Neural cell (in vitro differentiated cells): ENCODE measurements at regions not wholly inside any gene's neighbourhood (a gene's known extent, or its start where the extent isn't known, plus 50 kb on each side); places are given as distances from the start of the nearest gene placed in this dataset.

Source experiments
- H2AFZ ChIP-seq: fragments of 200-600, 300-800 bp; sonication (generic), shearing (Covaris generic); 2 replicates; pipeline ENCODE4 v1.6.0; 2014; ENCODE audit warnings: low read depth, mild to moderate bottlenecking, antibody characterized with exemption, low read length, moderate library complexity
- H3F3A ChIP-seq: fragments of 200-600 bp; shearing (Covaris generic); 2 replicates; pipeline ENCODE4 v1.6.1; 2016; ENCODE audit warnings: mild to moderate bottlenecking, moderate library complexity, mixed read lengths, antibody characterized with exemption, low read length; ENCODE audit not compliant: insufficient read depth, poor library complexity, severe bottlenecking
- H3K27ac ChIP-seq: fragments of 200-600, 300-800 bp; sonication (generic), shearing (Covaris generic); 2 replicates; pipeline ENCODE4 v1.5.1; 2014; ENCODE audit warnings: mild to moderate bottlenecking, low read length, moderate library complexity
- H3K27me3 ChIP-seq: fragments of 300-800, 200-600 bp; sonication (generic), shearing (Covaris generic); 2 replicates; pipeline ENCODE4 v1.6.0; 2014; ENCODE audit warnings: mild to moderate bottlenecking, low read depth, low read length, moderate library complexity; ENCODE audit not compliant: insufficient read depth
- H3K36me3 ChIP-seq: fragments of 300-800, 200-600 bp; sonication (generic), shearing (Covaris generic); 2 replicates; pipeline ENCODE4 v1.5.1; 2014; ENCODE audit warnings: mild to moderate bottlenecking, antibody characterized with exemption, low read length, moderate library complexity; ENCODE audit not compliant: insufficient read depth
- H3K4me2 ChIP-seq: fragments of 300-800, 200-600 bp; sonication (generic), shearing (Covaris generic); 2 replicates; pipeline ENCODE4 v1.6.0; 2014; ENCODE audit warnings: mild to moderate bottlenecking, low read length
- H3K4me3 ChIP-seq: fragments of 300-800, 200-600 bp; sonication (generic), shearing (Covaris generic); 2 replicates; pipeline ENCODE4 v1.5.1; 2014; ENCODE audit warnings: mild to moderate bottlenecking, low read length, moderate library complexity
- H3K79me2 ChIP-seq: fragments of 200-600 bp; shearing (Covaris generic); replicated peaks from 2 replicates; pipeline ENCODE4 v1.6.0; 2014; ENCODE audit warnings: mild to moderate bottlenecking, low read length, moderate library complexity; ENCODE audit not compliant: insufficient read depth
- H3K9ac ChIP-seq: fragments of 300-800, 200-600 bp; sonication (generic), shearing (Covaris generic); 2 replicates; pipeline ENCODE4 v1.6.1; 2016; ENCODE audit warnings: mild to moderate bottlenecking, low read length, mixed read lengths
- H3K9me2 ChIP-seq: fragments of 200-600 bp; shearing (Covaris generic); 2 replicates; pipeline ENCODE4 v1.6.1; 2016; ENCODE audit warnings: mild to moderate bottlenecking, low read length, mixed read lengths; ENCODE audit not compliant: insufficient read depth
- H3K9me3 ChIP-seq: fragments of 200-600, 300-800 bp; sonication (generic), shearing (Covaris generic); 2 replicates; pipeline ENCODE4 v1.6.1; 2016; ENCODE audit warnings: mild to moderate bottlenecking, mixed run types, low read length, moderate library complexity, mixed read lengths
- H4K20me1 ChIP-seq: fragments of 200-600 bp; shearing (Covaris generic); 2 replicates; pipeline ENCODE4 v1.6.1; 2016; ENCODE audit warnings: mild to moderate bottlenecking, mixed run types; ENCODE audit not compliant: insufficient read depth
- CTCF ChIP-seq: fragments of 450-650 bp; IDR thresholded peaks from 2 replicates; pipeline ENCODE4 v1.5.1; 2014; ENCODE audit warnings: antibody characterized with exemption, mild to moderate bottlenecking, moderate library complexity; ENCODE audit not compliant: poor library complexity, severe bottlenecking
- EP300 ChIP-seq: fragments of 450-650 bp; conservative IDR thresholded peaks from 2 replicates; pipeline ENCODE4 v1.6.1; 2014; ENCODE audit warnings: antibody characterized with exemption, mild to moderate bottlenecking, moderate library complexity; ENCODE audit not compliant: poor library complexity, severe bottlenecking
- EZH2 ChIP-seq: fragments of 200-600, 300-800 bp; shearing (Covaris generic), sonication (generic); IDR thresholded peaks from 2 replicates; pipeline ENCODE4 v1.6.1; 2014; ENCODE audit warnings: antibody characterized with exemption, low read length, borderline replicate concordance, mild to moderate bottlenecking; ENCODE audit not compliant: insufficient read depth, poor library complexity, severe bottlenecking
- MXI1 ChIP-seq: fragments of 450-650 bp; conservative IDR thresholded peaks from 2 replicates; pipeline ENCODE4 v1.6.1; 2014; ENCODE audit warnings: antibody characterized with exemption, mild to moderate bottlenecking; ENCODE audit not compliant: poor library complexity, severe bottlenecking
- POLR2AphosphoS5 ChIP-seq: IDR thresholded peaks from 2 replicates; pipeline ENCODE4 v1.6.1; 2012
- RAD21 ChIP-seq: fragments of 450-650 bp; conservative IDR thresholded peaks from 2 replicates; pipeline ENCODE4 v1.6.1; 2014; ENCODE audit warnings: antibody characterized with exemption, mild to moderate bottlenecking, moderate library complexity
- SMC3 ChIP-seq: fragments of 450-650 bp; conservative IDR thresholded peaks from 2 replicates; pipeline ENCODE4 v1.6.1; 2014; ENCODE audit warnings: antibody characterized with exemption, mild to moderate bottlenecking, moderate library complexity; ENCODE audit not compliant: poor library complexity
- TAF1 ChIP-seq: IDR thresholded peaks from 2 replicates; pipeline ENCODE4 v1.6.1; 2012; ENCODE audit warnings: low read depth
- TF ChIP-seq, protein P1 (sequence below): IDR thresholded peaks from 2 replicates; pipeline ENCODE4 v1.6.1; 2012; ENCODE audit warnings: borderline replicate concordance

- no peaks in the 10 kb centered on the region for H3K79me2 ChIP-seq
- no peak overlapping the region for H3K4me3 ChIP-seq
- H3K9me3 ChIP-seq, result no peaks in the 10 kb centered on the region
- H3K27ac ChIP-seq, result no peak overlapping the region
- no peaks in the 10 kb centered on the region for H4K20me1 ChIP-seq
- H3K9me2 ChIP-seq, result no peaks in the 10 kb centered on the region
- no peaks in the 10 kb centered on the region for H3K36me3 ChIP-seq
- H2AFZ ChIP-seq, result no peak overlapping the region
- H3K27me3 ChIP-seq, result no peaks in the 10 kb centered on the region
- TF ChIP-seq, protein P1, sequence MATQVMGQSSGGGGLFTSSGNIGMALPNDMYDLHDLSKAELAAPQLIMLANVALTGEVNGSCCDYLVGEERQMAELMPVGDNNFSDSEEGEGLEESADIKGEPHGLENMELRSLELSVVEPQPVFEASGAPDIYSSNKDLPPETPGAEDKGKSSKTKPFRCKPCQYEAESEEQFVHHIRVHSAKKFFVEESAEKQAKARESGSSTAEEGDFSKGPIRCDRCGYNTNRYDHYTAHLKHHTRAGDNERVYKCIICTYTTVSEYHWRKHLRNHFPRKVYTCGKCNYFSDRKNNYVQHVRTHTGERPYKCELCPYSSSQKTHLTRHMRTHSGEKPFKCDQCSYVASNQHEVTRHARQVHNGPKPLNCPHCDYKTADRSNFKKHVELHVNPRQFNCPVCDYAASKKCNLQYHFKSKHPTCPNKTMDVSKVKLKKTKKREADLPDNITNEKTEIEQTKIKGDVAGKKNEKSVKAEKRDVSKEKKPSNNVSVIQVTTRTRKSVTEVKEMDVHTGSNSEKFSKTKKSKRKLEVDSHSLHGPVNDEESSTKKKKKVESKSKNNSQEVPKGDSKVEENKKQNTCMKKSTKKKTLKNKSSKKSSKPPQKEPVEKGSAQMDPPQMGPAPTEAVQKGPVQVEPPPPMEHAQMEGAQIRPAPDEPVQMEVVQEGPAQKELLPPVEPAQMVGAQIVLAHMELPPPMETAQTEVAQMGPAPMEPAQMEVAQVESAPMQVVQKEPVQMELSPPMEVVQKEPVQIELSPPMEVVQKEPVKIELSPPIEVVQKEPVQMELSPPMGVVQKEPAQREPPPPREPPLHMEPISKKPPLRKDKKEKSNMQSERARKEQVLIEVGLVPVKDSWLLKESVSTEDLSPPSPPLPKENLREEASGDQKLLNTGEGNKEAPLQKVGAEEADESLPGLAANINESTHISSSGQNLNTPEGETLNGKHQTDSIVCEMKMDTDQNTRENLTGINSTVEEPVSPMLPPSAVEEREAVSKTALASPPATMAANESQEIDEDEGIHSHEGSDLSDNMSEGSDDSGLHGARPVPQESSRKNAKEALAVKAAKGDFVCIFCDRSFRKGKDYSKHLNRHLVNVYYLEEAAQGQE, result no peak
- TF ChIP-seq TAF1 (no peak), POLR2AphosphoS5 (no peak), MXI1 (no peak), RAD21 (no peak)
- no peak overlapping the region for H3K9ac ChIP-seq
- peaks cover 2% of the 10 kb centered on the region for H3F3A ChIP-seq
- H3K4me2 ChIP-seq, result no peak overlapping the region
Measured at GRCh38 chr2:176585791-176586190, 316.5 kb downstream of the MTX2 start.

DNA sequence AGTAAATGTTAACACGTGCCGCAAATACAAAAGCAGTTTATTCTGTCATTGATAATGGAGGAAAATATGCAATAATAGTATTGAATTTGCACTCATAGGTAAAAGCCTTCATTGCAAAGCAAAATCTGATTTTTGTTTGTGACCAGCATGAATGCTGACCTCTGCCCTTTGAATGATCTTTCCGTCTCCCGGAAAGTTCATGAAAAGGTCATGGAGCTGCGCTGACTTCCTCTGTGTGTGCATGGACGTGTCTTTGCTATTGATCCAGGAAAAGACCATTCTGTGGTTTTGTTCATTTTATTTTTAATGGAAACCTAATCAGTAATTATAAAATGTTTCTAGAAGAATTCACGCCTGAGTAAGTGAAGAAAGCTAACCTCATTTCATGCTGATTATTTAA is 320.0 kb downstream of the MTX2 start:
- H3K4me2 ChIP-seq, result peak overlapping the region; percentile 62
- no peaks in the 10 kb centered on the region for H3K36me3 ChIP-seq
- H3K79me2 ChIP-seq, result no peaks in the 10 kb centered on the region
- TF ChIP-seq MXI1, result no peak
- TF ChIP-seq RAD21, result no peak
- no peak for TF ChIP-seq EP300
- TF ChIP-seq CTCF, result no peak
- H4K20me1 ChIP-seq, result no peaks in the 10 kb centered on the region
- peak overlapping the region; percentile 88 for H3K27ac ChIP-seq
- peak overlapping the region; percentile 55 for H3K9ac ChIP-seq
- no peaks in the 10 kb centered on the region for H3K27me3 ChIP-seq
- H2AFZ ChIP-seq, result peak overlapping the region; percentile 34
- H3F3A ChIP-seq, result peaks cover 2% of the 10 kb centered on the region
- no peaks in the 10 kb centered on the region for H3K9me3 ChIP-seq
- H3K4me3 ChIP-seq, result peak overlapping the region; percentile 45
- no peaks in the 10 kb centered on the region for H3K9me2 ChIP-seq

DNA sequence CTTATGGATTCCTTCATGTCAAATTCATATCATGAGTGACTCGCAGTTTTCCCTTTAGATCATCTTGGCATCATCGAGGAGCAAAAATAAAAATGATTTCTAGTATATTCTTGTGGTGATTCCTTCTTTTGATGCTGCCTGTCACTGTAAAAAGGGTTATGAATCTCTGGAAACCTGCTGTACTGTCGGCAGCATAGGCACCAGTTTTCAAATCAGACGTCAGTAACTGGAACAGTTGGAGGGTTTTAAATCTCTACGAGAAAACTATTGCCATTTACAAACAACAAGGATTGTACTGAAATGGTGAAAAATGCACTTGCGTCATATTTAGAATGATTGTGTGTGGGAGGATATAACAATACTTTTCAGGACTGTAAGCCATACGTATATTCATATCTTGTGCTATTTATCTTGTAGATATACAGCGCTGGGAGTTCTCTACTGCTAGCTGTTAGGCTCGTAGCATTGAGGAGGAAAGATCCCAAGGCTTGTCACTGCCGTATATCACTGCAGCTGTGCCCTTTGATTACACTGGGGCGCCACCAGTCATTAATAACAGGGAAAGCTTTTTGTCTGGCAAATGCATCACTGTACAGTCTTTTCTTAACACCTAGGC is 320.7 kb downstream of the MTX2 start:
- Histone ChIP-seq H3F3A (peaks cover 2% of the 10 kb centered on the region), H3K9ac (peak overlapping the region; percentile 55), H3K79me2 (no peaks in the 10 kb centered on the region), H3K4me2 (peak overlapping the region; percentile 62), H3K36me3 (no peaks in the 10 kb centered on the region), H3K27me3 (no peaks in the 10 kb centered on the region), H3K27ac (peak overlapping the region; percentile 88), H3K9me2 (no peaks in the 10 kb centered on the region), H2AFZ (peak overlapping the region; percentile 34), H3K9me3 (no peaks in the 10 kb centered on the region), H3K4me3 (peak overlapping the region; percentile 45), H4K20me1 (no peaks in the 10 kb centered on the region)
- TF ChIP-seq EZH2 (no peak), EP300 (peak; percentile 73), TAF1 (no peak), CTCF (peak; percentile 44), POLR2AphosphoS5 (peak; percentile 73), SMC3 (peak; percentile 61), MXI1 (no peak), RAD21 (peak; percentile 51)
- TF ChIP-seq, protein P1, result peak; percentile 46
